Epithelial cell of proximal tubule (primary cell): ENCODE measurements at regions not wholly inside any gene's neighbourhood (a gene's known extent, or its start where the extent isn't known, plus 50 kb on each side); places are given as distances from the start of the nearest gene placed in this dataset.
A peak's percentile ranks its signal among the peaks of the same experiment; 100 is the strongest.

Experiments
- DNase-seq: peaks from one replicate; pipeline ENCODE4 v3.0.0-alpha.2; 2011; ENCODE audit warnings: low read depth
- H3K4me3 ChIP-seq: 2 replicates; pipeline ENCODE4 v1.5.1; 2011; ENCODE audit warnings: low read depth, mild to moderate bottlenecking, low read length
- TF ChIP-seq, protein P1 (sequence below): conservative IDR thresholded peaks from 2 replicates; pipeline ENCODE4 v1.5.1; 2012; ENCODE audit warnings: low read depth, mild to moderate bottlenecking, low read length

DNA sequence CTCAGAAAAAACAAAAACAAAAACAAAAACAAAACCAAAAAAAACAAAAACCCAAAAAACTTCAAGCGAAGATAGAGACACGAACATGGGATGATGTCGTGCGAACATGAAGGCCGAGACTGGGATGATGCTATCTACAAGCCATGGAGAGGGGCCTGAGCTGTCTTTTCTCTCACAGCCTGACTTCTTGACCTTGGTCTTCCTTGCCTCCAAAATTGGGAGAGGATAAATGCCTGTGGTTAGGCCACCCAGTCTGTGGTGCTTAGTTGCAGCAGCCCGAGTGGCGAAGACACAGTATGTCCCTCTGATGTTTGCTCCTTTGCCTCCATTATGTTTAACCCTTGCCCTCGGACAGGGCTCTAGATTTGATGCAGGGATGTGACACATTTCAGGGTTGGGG lies 130.4 kb upstream of the BASP1 start:
- TF ChIP-seq, protein P1, sequence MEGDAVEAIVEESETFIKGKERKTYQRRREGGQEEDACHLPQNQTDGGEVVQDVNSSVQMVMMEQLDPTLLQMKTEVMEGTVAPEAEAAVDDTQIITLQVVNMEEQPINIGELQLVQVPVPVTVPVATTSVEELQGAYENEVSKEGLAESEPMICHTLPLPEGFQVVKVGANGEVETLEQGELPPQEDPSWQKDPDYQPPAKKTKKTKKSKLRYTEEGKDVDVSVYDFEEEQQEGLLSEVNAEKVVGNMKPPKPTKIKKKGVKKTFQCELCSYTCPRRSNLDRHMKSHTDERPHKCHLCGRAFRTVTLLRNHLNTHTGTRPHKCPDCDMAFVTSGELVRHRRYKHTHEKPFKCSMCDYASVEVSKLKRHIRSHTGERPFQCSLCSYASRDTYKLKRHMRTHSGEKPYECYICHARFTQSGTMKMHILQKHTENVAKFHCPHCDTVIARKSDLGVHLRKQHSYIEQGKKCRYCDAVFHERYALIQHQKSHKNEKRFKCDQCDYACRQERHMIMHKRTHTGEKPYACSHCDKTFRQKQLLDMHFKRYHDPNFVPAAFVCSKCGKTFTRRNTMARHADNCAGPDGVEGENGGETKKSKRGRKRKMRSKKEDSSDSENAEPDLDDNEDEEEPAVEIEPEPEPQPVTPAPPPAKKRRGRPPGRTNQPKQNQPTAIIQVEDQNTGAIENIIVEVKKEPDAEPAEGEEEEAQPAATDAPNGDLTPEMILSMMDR = no peak
- no peak overlapping the region for H3K4me3 ChIP-seq
- DNase-seq = no peak

DNA sequence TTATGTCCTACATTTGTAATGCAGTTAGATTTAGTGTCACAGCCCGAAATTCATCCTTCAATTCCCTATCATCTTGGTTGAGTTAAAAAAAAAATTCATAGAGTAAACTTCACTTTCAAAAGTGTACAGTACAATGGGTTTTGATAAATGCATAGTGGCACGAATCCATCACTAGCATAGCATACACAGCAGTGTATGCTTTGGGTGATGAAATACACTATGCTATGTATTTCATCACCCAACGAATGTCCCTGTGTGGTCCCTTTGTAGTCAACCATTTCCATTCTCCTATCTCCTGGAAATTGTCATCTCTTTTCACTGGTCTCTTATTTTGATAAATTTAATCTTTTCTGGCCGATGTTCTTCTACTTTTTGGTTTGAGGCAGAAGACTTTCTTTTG lies 129.4 kb upstream of the BASP1 start:
- DNase-seq = no peak

DNA sequence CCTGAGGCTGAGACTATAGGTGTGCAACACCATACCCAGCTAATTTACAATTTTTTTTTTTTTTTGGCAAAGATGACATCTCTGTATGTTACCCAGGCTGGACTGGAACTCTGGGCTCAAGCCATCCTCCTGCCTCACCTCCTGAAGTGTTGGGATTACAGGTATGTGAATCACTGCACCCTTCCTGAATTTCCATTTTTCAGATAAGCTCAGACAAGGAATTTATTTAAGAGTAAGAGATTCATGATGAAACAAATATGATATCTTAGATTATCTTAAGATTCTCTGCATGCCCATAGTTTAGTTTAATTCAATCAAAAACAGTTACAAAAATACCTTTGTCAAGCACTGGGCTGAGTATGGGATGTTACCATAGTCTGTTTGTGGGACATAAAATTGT lies 128.4 kb upstream of the BASP1 start:
- H3K4me3 ChIP-seq = no peak overlapping the region
- DNase-seq = no peak
- TF ChIP-seq, protein P1 = no peak

More for the DNA sequence above, 129.4 kb upstream of the BASP1 start:
- TF ChIP-seq, protein P1 = no peak
- no peak overlapping the region for H3K4me3 ChIP-seq

- no peak for DNase-seq
- TF ChIP-seq, protein P1 = no peak
- no peak overlapping the region for H3K4me3 ChIP-seq
Observed at GRCh38 chr5:17089690-17090089, 127.7 kb upstream of the BASP1 start.

DNA sequence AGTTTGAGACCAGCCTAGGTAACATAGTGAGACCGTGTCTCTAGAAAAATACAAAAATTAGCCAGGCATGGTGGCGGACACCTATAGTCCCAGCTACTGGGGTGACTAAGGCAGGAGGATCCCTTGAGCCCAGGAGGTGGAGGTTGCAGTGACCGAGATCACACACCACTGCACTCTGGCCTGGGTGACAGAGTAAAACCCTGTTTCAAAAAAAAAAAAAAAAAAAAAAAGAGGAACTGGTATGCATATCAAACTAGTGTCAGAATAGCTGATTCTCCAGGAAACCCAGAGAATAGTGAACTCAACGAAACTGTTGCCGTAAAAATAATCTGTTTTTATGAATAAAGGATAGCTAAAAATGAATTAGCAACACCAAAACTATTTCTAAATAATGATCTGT lies 126.6 kb upstream of the BASP1 start:
- H3K4me3 ChIP-seq = no peak overlapping the region
- no peak for DNase-seq
- TF ChIP-seq, protein P1 = no peak

DNA sequence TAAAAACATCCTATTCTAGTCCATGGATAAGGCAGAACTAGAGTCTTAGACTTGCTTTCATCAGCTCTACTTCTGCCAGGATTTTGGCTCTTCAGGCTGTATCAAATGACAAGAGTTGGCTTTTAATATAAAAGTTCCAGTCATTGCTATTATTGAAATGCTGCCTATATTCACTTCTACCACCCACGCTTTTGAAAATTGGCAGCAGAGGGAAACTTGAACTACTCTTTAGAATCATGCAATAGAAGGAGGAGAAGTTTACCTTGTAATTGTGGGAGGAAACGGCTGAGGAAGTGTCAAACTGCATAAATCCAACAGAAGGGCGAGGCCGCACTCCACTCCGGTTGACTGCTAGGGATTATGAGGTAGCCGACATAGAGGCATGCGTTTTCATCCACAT lies 122.6 kb upstream of the BASP1 start:
- no peak overlapping the region for H3K4me3 ChIP-seq
- TF ChIP-seq, protein P1 = no peak
- no peak for DNase-seq

- peak; percentile 53 for DNase-seq
- TF ChIP-seq, protein P1 = no peak
- peak overlapping the region; percentile 11 for H3K4me3 ChIP-seq
Observed at GRCh38 chr5:17096952-17097695, 120.3 kb upstream of the BASP1 start.
